SK-N-SH (cell line): ENCODE measurements at regions not wholly inside any gene's neighbourhood (a gene's known extent, or its start where the extent isn't known, plus 50 kb on each side); places are given as distances from the start of the nearest gene placed in this dataset.

Experiments used
- CTCF ChIA-PET: fragments of 300-600, 350-600 bp; formaldehyde crosslinking; extraction: SDS; loops from one replicate; lab custom pipeline; 2021; lab: Yijun Ruan, JAX
- POLR2A ChIA-PET: fragments of 350-600 bp; sonication (Branson Sonifier 250); formaldehyde crosslinking; extraction: SDS; loops from one replicate; lab custom pipeline; 2020; ENCODE audit warnings: antibody characterized with exemption, inconsistent platforms; lab: Yijun Ruan, JAX
- DNase-seq: peaks from one replicate; pipeline ENCODE4 v3.0.0; 2012
- H2AFZ ChIP-seq: fragments of 200-600 bp; sonication (generic); 2 replicates; pipeline ENCODE4 v1.8.1; 2016; ENCODE audit warnings: antibody characterized with exemption, mild to moderate bottlenecking, low read depth
- H3F3A ChIP-seq: fragments of 200-600 bp; sonication (generic); replicated peaks from 2 replicates; pipeline ENCODE3; 2016; ENCODE audit warnings: antibody characterized with exemption, mild to moderate bottlenecking; ENCODE audit not compliant: insufficient read depth
- H3K27ac ChIP-seq, 2 experiments: fragments of 200-500 bp in 1 of 2; fragments of 200-600 bp in 1 of 2; sonication (Bioruptor generic) in 1 of 2; sonication (generic), shearing (Covaris generic) in 1 of 2; 2 replicates each; pipeline versions ENCODE4 v1.5.1 to v1.6.1; 2014 to 2016; ENCODE audit warnings: low read depth in 2 of 2, inconsistent platforms in 1 of 2, low read length in 1 of 2, mild to moderate bottlenecking in 1 of 2, mixed read lengths in 1 of 2
- H3K27me3 ChIP-seq: fragments of 200-600 bp; sonication (generic), shearing (Covaris generic); 2 replicates; pipeline ENCODE4 v1.6.1; 2016; ENCODE audit warnings: mixed run types; ENCODE audit not compliant: insufficient read depth
- H3K36me3 ChIP-seq, 2 experiments: fragments of 200-500 bp in 1 of 2; fragments of 200-600 bp in 1 of 2; sonication (Bioruptor generic) in 1 of 2; sonication (generic) in 1 of 2; replicated peaks in 1 of 2; 2 replicates each; pipeline versions ENCODE3 to v1.5.1; 2014 to 2016; ENCODE audit warnings: low read length in 1 of 2, mild to moderate bottlenecking in 1 of 2; ENCODE audit not compliant: insufficient read depth in 2 of 2, control insufficient read depth in 1 of 2
- H3K4me1 ChIP-seq, 2 experiments: fragments of 200-500 bp in 1 of 2; fragments of 200-600 bp in 1 of 2; sonication (Bioruptor generic) in 1 of 2; sonication (generic), shearing (Covaris generic) in 1 of 2; 2 replicates each; pipeline versions ENCODE4 v1.5.1 to v1.6.1; 2014 to 2016; ENCODE audit warnings: low read depth in 1 of 2, low read length in 1 of 2, mixed run types in 1 of 2; ENCODE audit not compliant: insufficient read depth in 2 of 2, control insufficient read depth in 1 of 2
- H3K4me2 ChIP-seq: fragments of 200-600 bp; sonication (generic), shearing (Covaris generic); 2 replicates; pipeline ENCODE4 v1.6.1; 2017; ENCODE audit warnings: mixed run types
- H3K4me3 ChIP-seq, 2 experiments: fragments of 200-500 bp in 1 of 2; fragments of 200-600 bp in 1 of 2; sonication (Bioruptor generic) in 1 of 2; sonication (generic), shearing (Covaris generic) in 1 of 2; 2 replicates each; pipeline versions ENCODE4 v1.5.1 to v1.8.1; 2014 to 2016; ENCODE audit warnings: low read depth in 2 of 2, inconsistent platforms in 1 of 2, low read length in 1 of 2, mild to moderate bottlenecking in 1 of 2, mixed read lengths in 1 of 2, moderate library complexity in 1 of 2
- H3K79me2 ChIP-seq: fragments of 200-600 bp; sonication (generic); 2 replicates; pipeline ENCODE4 v1.8.1; 2017; ENCODE audit warnings: mild to moderate bottlenecking; ENCODE audit not compliant: insufficient read depth
- H3K9ac ChIP-seq: fragments of 200-600 bp; sonication (generic); 2 replicates; pipeline ENCODE4 v1.6.1; 2017; ENCODE audit warnings: mixed run types
- H3K9me2 ChIP-seq: fragments of 200-600 bp; sonication (generic); 2 replicates; pipeline ENCODE4 v1.6.1; 2017; ENCODE audit warnings: mixed run types
- H3K9me3 ChIP-seq: fragments of 200-600 bp; sonication (generic); 2 replicates; pipeline ENCODE4 v1.6.1; 2017; ENCODE audit warnings: mixed run types, mild to moderate bottlenecking, moderate library complexity
- H4K20me1 ChIP-seq: fragments of 200-600 bp; sonication (generic); 2 replicates; pipeline ENCODE4 v1.6.1; 2017; ENCODE audit warnings: mild to moderate bottlenecking, mixed run types; ENCODE audit not compliant: insufficient read depth
- EZH2phosphoT487 ChIP-seq: fragments of 200-600 bp; sonication (generic); IDR thresholded peaks from 2 replicates; pipeline ENCODE4 v1.6.1; 2017; ENCODE audit warnings: low read depth, mixed run types, mild to moderate bottlenecking, antibody characterized with exemption, moderate library complexity, borderline replicate concordance
- FOSL2 ChIP-seq: IDR thresholded peaks from 2 replicates; pipeline ENCODE4 v1.4.0; 2012; ENCODE audit warnings: low read depth, mild to moderate bottlenecking, moderate library complexity, borderline replicate concordance
- FOXJ3 ChIP-seq: sonication (generic); formaldehyde crosslinking; IDR thresholded peaks from 2 replicates; pipeline ENCODE4 v1.5.1; 2020; ENCODE audit warnings: mild to moderate bottlenecking, missing genetic modification reagents
- FOXM1 ChIP-seq: IDR thresholded peaks from 2 replicates; pipeline ENCODE4 v1.4.0; 2012; ENCODE audit warnings: low read depth, mild to moderate bottlenecking
- GATA2 ChIP-seq: sonication (generic); formaldehyde crosslinking; IDR thresholded peaks from 2 replicates; pipeline ENCODE4 v1.5.0; 2020; ENCODE audit warnings: mild to moderate bottlenecking, missing genetic modification reagents
- MEF2A ChIP-seq: IDR thresholded peaks from 2 replicates; pipeline ENCODE4 v1.4.0; 2012; ENCODE audit warnings: low read depth, borderline replicate concordance
- MXI1 ChIP-seq: IDR thresholded peaks from 2 replicates; pipeline ENCODE4 v1.6.1; 2012; ENCODE audit warnings: mild to moderate bottlenecking, low read depth, low read length, improper control_type of control experiment
- PBX3 ChIP-seq: IDR thresholded peaks from 2 replicates; pipeline ENCODE4; 2012
- RCOR1 ChIP-seq: fragments of 150-350 bp; IDR thresholded peaks from 2 replicates; pipeline ENCODE4 v1.6.1; 2017; ENCODE audit warnings: antibody characterized with exemption, low read length
- SIN3A ChIP-seq: IDR thresholded peaks from 2 replicates; pipeline ENCODE4 v1.6.1; 2012; ENCODE audit warnings: low read depth, mild to moderate bottlenecking, low read length, moderate library complexity, borderline replicate concordance
- TCF12 ChIP-seq: IDR thresholded peaks from 2 replicates; pipeline ENCODE4 v1.4.0; 2012
- WGBS: methylation state at CpG from one replicate; pipeline ENCODE4 v1.1.6; 2017; ENCODE audit warnings: low lambda C conversion rate; 5-methylcytosine and 5-hydroxymethylcytosine counted together
- TF ChIP-seq, protein P1 (sequence below): IDR thresholded peaks from 2 replicates; pipeline ENCODE4 v1.4.0; 2012; ENCODE audit warnings: low read depth, borderline replicate concordance
- TF ChIP-seq, protein P2 (sequence below): IDR thresholded peaks from 2 replicates; pipeline ENCODE4 v1.6.1; 2012; ENCODE audit warnings: mild to moderate bottlenecking, low read depth, low read length, moderate library complexity

- Histone ChIP-seq H3K9ac (no peak overlapping the region), H3K27ac (no peak overlapping the region), H3K9me2 (no peaks in the 10 kb centered on the region), H3K27me3 (no peaks in the 10 kb centered on the region), H3K4me3 (no peak overlapping the region), H3F3A (no peaks in the 10 kb centered on the region), H3K4me2 (no peak overlapping the region), H3K4me1 (no peaks in the 10 kb centered on the region), H2AFZ (no peak overlapping the region), H3K9me3 (no peaks in the 10 kb centered on the region), H4K20me1 (no peaks in the 10 kb centered on the region), H3K36me3 (no peaks in the 10 kb centered on the region), H3K79me2 (no peaks in the 10 kb centered on the region)
- ChIA-PET CTCF (no interaction called here), POLR2A (no interaction called here)
- no peak for DNase-seq
- TF ChIP-seq FOXM1, result no peak
- TF ChIP-seq FOXJ3, result no peak
- TF ChIP-seq MEF2A, result no peak
- no peak for TF ChIP-seq GATA2 (CRISPR knock-in tag)
- TF ChIP-seq TCF12, result no peak
- no peak for TF ChIP-seq EZH2phosphoT487
- no peak for TF ChIP-seq FOSL2
- no peak for TF ChIP-seq SIN3A
- TF ChIP-seq, protein P1, sequence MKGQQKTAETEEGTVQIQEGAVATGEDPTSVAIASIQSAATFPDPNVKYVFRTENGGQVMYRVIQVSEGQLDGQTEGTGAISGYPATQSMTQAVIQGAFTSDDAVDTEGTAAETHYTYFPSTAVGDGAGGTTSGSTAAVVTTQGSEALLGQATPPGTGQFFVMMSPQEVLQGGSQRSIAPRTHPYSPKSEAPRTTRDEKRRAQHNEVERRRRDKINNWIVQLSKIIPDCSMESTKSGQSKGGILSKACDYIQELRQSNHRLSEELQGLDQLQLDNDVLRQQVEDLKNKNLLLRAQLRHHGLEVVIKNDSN, result no peak
- TF ChIP-seq PBX3, result no peak
- no peak for TF ChIP-seq MXI1
- TF ChIP-seq, protein P2, sequence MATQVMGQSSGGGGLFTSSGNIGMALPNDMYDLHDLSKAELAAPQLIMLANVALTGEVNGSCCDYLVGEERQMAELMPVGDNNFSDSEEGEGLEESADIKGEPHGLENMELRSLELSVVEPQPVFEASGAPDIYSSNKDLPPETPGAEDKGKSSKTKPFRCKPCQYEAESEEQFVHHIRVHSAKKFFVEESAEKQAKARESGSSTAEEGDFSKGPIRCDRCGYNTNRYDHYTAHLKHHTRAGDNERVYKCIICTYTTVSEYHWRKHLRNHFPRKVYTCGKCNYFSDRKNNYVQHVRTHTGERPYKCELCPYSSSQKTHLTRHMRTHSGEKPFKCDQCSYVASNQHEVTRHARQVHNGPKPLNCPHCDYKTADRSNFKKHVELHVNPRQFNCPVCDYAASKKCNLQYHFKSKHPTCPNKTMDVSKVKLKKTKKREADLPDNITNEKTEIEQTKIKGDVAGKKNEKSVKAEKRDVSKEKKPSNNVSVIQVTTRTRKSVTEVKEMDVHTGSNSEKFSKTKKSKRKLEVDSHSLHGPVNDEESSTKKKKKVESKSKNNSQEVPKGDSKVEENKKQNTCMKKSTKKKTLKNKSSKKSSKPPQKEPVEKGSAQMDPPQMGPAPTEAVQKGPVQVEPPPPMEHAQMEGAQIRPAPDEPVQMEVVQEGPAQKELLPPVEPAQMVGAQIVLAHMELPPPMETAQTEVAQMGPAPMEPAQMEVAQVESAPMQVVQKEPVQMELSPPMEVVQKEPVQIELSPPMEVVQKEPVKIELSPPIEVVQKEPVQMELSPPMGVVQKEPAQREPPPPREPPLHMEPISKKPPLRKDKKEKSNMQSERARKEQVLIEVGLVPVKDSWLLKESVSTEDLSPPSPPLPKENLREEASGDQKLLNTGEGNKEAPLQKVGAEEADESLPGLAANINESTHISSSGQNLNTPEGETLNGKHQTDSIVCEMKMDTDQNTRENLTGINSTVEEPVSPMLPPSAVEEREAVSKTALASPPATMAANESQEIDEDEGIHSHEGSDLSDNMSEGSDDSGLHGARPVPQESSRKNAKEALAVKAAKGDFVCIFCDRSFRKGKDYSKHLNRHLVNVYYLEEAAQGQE, result no peak
- no peak for TF ChIP-seq RCOR1
- 48% methylated on average over 5 of the region's 5 CpGs for WGBS
Measured at GRCh38 chr16:79993629-79994209, 393.2 kb upstream of the MAF start.
